ENCODE measurements at regions not wholly inside any gene's neighbourhood (a gene's known extent, or its start where the extent isn't known, plus 50 kb on each side); places are given as distances from the start of the nearest gene placed in this dataset.

GRCh38 chr3:104150724-104151123, 1216.0 kb upstream of the ALCAM start:
- TF ChIP-seq EP300 (IDR thresholded peaks at IDR 0.05) (no peak), POLR2AphosphoS5 (IDR thresholded peaks at IDR 0.05) (no peak), POLR2A (IDR thresholded peaks at IDR 0.05) (no peak)

All from sigmoid colon (tissue), 4 donors.